ENCODE measurements at regions not wholly inside any gene's neighbourhood (a gene's known extent, or its start where the extent isn't known, plus 50 kb on each side); places are given as distances from the start of the nearest gene placed in this dataset.

DNA sequence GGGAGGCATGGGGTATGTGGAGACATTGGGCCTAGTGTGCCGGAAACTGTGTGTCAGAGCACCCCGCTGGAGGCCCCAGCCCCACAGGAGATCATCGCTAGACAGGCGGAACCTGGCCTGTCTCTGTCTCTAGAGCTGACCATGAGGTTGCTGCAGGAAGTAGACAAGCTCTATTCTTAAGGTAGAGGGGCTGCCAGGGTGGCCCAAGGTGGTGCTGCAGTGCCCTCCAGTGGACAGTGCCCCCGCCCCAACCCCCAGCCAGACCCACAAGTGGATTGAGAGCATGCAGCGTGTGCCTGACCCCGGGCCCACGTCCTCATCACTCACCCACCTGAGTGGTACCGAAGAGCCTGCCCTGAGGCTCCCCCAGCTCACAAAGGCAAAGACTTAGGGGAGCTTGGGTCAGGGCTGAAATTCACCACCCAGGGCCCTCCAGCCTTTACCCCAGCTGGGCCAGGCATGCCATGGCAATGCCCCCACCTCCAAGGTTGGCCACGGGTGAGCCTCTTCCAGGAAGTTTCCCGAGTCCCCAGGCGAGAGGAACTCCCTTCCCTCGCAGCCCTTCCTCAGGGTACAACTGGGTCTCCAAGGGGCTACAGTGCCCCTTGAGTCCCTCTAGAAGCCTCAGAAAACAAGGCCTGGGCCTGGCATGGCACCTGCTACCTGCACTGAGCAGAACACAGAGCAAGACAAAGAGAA lies 155.0 kb downstream of the TTC32 start:
- DNase-seq = no peak

- no peak for DNase-seq
Observed at GRCh38 chr2:19746137-19746600, 155.6 kb downstream of the TTC32 start.

DNA sequence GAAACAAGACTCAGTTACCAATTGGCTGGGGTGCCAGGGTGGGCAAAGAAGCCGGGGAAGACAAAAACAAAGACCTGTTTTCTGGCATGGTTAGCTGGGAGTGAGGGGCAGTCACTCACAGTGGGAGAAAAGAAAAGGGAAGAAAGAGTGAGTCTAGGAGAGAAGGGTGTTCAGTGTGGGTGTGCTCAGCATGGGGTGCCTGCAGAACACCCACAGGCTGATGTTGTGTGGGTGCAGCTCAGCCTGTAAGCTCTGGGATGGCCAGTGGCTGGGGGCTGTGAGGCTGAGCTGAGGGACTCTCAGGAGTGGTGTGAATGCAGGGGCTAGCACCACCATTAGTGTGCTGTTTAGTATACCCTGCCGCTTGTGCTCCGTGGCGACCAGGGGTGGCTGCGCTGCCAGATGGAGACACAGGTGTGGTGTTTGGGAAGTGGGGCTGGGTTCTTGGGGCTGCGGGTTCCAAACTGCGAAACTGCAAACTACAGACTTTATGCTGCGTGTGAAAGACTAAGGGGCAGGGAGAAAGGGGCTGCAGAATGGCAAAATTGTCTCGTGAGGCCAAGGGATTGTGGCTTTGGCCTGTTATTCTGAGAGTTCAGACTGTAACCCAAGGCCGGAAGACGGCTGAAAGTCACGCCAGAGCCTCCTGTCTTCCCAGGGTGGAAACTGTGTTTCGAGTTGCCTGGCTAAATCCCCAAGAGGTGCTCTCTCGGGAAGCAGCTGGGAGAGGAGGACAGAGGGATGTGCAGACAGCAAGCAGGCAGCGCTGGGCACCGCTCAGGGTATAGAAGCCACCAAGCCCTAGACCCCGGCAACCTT lies 156.3 kb downstream of the TTC32 start:
- no peak for DNase-seq

GRCh38 chr2:19744456-19745199 lies 157.2 kb downstream of the TTC32 start:
- DNase-seq = no peak

DNA sequence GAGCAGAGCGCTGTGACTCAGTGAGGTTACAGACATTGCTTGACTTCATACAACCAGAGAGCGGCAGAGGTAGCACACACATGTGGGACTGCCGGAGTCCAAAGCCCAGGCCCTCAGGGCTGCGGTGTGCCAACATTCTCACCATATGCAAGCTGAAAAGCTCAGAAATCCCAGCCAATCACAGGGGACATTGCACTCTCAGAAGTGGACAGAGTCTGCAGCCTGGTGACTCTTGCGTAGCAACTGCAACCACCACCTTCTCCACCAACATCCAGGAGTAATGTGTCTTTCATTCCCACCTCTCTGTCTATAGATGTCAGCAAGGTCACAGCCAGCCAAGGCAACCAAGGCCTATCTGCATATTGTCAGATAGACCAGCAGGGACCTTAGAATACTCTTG lies 158.1 kb downstream of the TTC32 start:
- DNase-seq = no peak

DNA sequence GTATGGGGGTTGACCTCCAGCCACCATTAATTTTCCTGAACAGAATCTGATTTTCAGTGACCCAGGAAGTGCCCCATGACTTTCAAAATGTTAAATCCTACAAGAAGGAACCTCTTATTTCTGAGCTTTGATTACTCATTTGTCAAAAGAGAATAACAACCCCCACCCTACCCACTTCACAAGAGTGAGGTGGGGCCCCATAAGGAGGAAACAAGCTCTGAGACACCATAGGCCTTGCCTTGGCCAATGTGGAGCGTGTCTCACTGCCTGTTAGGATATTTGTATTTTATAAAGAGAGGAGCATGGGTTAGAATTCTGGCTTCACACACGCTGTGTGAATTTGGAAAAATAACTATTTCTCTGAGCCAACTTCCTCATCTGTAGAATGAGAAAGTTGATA lies 158.9 kb downstream of the TTC32 start:
- DNase-seq = no peak

GRCh38 chr2:19739256-19739655 lies 162.5 kb downstream of the TTC32 start:
- DNase-seq = no peak

- no peak for DNase-seq
Observed at GRCh38 chr2:19738707-19739106, 163.1 kb downstream of the TTC32 start.

- no peak for DNase-seq
Observed at GRCh38 chr2:19736191-19736831, 165.5 kb downstream of the TTC32 start.

DNA sequence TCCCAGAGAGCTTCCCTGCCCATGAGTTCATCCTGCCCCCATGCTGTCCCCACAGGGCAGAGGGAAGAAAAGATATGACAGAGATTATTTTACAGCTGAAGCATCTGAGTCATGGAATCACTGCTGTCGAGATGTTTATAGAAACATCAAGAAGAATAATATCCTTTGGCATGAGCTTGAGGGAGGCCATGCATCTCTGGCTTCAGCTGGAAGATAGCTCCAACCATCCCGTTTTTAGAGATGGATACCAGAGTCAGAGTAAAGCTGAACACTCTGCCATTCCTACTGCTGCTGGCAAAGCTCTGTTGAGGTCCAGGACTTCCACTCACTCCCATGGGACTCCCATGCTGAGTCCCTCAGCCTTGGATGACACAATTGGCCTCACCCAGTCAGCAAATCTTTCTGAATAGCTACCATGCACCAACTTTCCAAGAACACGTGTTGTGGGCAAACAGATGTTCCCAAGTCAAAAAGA lies 167.8 kb downstream of the TTC32 start:
- DNase-seq = no peak

GRCh38 chr2:19733390-19733789 lies 168.4 kb downstream of the TTC32 start:
- DNase-seq = no peak

DNA sequence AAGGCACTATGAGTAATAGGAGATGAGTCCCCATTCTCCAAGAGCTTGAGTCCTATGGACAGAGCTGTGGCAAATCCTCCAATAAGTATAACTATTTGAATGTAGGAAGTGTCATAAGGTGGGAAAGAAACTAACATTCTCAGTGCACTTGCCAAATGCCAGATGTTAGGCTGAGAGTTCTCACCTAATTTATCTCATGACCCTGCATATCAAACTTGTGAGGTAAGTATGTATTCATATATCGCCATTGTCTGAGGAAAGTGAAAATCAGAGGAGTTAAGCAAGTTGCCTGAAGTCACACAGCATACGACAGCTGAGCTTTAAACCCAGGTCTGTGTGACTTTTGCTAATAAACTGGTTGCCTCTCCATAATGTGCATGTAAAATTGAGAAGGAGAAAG lies 169.5 kb downstream of the TTC32 start:
- no peak for DNase-seq

- no peak for DNase-seq
Observed at GRCh38 chr2:19731515-19731914, 170.3 kb downstream of the TTC32 start.

DNA sequence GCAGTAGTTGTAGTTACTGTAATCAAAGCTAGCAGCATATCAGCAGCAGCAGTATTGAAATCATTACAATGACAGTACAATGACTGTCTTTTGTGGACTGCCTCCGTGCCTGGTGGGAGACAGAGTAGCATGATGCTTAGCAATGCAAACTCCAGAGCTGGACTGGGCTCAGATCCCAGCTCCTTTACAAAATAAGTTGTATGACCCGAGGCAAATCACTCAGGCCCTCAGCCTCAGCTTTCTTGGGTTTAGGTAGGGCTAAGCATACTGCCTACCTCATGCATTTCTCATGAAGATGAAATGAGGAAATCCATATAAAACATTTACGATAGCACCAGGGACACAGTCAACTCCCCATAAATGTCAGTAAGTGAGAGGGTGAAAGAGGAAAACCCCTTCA lies 170.7 kb downstream of the TTC32 start:
- no peak for DNase-seq

- no peak for DNase-seq
Observed at GRCh38 chr2:19728125-19728524, 173.7 kb downstream of the TTC32 start.

DNA sequence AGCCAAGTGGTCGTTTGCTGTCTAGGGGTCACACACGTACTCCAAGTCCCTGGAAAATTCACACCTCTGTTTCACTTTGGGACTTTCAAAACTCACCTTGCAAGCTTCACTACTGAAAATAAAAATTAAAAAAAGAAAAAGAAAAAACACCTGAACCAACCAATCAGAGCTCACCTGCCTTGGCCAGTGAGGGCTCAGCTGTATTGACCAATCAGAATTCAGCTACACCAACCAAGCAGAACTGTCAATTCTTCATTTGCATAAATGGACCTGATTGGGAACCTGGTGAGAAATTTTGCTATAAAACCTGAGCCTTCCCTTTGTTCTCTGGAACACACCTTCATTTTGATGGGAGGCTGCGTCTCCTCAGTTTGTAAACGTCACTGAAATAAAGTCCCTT lies 176.4 kb downstream of the TTC32 start:
- DNase-seq = no peak

DNA sequence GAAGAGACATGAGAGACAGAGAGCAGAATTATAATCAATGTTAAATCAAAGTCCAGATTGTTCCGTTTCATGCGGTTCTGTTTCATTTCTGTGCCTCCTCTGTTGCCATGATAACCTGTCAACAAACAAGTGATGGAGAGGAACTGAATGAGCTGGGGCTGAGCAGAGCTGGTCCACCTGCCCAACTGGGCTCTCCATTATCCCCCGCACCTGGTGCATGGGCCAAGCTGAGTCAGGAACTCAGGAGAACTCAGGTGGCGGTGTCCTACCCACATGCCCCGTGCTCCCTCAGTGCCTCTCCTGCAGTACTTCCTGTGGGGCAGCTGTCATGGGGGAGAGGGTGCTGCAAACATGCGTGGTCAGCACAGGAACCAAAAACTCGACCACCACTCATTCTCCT lies 178.8 kb downstream of the TTC32 start:
- DNase-seq = no peak

GRCh38 chr2:19722531-19722971 lies 179.2 kb downstream of the TTC32 start:
- no peak for DNase-seq

DNA sequence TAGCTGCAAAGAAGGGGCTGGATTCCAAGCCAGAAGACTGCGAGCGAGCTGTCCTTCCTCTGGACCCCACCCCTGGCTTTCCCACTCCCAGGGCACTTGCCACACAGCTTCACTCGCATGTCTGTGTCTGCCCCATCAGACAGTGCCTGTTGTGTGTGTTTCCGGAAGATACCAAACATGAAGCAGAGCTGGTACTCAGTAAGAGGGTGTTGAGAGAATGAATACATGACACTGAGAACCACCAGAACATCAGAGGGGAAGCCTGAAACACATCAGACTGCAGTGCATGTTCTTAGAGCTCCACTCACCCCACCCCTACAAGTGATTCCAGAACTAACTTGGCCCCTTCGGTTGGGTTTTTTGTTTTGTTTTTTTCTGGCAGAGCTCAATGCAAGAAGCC lies 181.5 kb downstream of the TTC32 start:
- DNase-seq = no peak

- no peak for DNase-seq
Observed at GRCh38 chr2:19719540-19719939, 182.2 kb downstream of the TTC32 start.

DNA sequence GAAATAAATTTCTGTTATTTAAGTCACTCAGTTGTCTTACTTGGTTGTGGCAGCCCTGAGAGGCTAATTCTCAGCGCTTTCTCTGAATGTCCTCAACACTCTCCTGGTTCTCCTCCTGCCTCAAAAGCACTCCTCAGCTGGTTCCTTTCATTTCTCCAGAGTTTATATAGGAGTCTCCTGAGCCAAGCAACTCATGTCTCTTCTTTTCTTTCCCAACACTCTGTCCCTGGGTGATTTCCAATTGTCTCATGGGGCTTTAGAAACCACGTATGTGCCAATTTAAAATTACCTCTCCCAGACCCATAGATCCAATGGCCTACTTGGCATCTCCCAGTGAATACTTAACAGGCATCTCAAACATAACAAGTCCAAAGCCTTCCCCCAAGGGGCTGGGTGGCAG lies 184.3 kb downstream of the TTC32 start:
- DNase-seq = no peak

GRCh38 chr2:19714926-19715325 lies 186.9 kb downstream of the TTC32 start:
- DNase-seq = no peak

DNA sequence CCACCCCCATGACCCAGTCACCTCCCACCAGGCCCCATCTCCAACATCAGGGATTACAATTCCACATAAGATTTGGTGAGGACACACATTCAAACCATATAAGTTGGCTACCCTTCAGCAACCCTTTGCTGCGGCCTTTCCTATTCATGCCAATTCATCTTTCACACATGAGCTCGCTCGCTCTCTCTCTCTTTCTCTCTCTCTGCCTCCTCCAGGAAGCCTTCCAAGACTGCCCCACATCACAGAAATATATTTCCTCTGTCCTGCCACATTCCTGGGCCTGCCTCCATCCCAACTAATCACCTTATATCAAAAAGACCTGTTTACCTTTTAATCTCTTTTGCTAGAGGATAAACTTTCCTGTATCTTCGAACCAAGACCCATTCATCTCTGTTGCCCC lies 188.9 kb downstream of the TTC32 start:
- DNase-seq = no peak

Data from CD4-positive, alpha-beta T cell treated with Interleukin-17A for 1 hour (primary cell).